HUES6 (cell line): ENCODE measurements at regions not wholly inside any gene's neighbourhood (a gene's known extent, or its start where the extent isn't known, plus 50 kb on each side); places are given as distances from the start of the nearest gene placed in this dataset.

Experiments used
- H3K27ac ChIP-seq: 2 replicates; pipeline ENCODE4 v1.7.0; 2013; ENCODE audit warnings: low read depth, mild to moderate bottlenecking, low read length, inconsistent platforms
- H3K27me3 ChIP-seq: 2 replicates; pipeline ENCODE4 v1.6.1; 2013; ENCODE audit warnings: low read length; ENCODE audit not compliant: control insufficient read depth, insufficient read depth
- H3K36me3 ChIP-seq: 2 replicates; pipeline ENCODE4 v1.6.1; 2013; ENCODE audit warnings: low read length; ENCODE audit not compliant: control insufficient read depth, insufficient read depth
- H3K4me1 ChIP-seq: 2 replicates; pipeline ENCODE4 v1.6.1; 2013; ENCODE audit warnings: low read length; ENCODE audit not compliant: control insufficient read depth, insufficient read depth
- H3K4me3 ChIP-seq: 2 replicates; pipeline ENCODE4 v1.5.1; 2013; ENCODE audit warnings: low read depth, low read length
- H3K9ac ChIP-seq: one replicate; pipeline ENCODE4 v1.6.1; 2013; ENCODE audit warnings: mild to moderate bottlenecking, low read length
- H3K9me3 ChIP-seq: 2 replicates; pipeline ENCODE4 v1.6.1; 2013; ENCODE audit warnings: low read depth, low read length; ENCODE audit not compliant: control insufficient read depth, insufficient read depth

DNA sequence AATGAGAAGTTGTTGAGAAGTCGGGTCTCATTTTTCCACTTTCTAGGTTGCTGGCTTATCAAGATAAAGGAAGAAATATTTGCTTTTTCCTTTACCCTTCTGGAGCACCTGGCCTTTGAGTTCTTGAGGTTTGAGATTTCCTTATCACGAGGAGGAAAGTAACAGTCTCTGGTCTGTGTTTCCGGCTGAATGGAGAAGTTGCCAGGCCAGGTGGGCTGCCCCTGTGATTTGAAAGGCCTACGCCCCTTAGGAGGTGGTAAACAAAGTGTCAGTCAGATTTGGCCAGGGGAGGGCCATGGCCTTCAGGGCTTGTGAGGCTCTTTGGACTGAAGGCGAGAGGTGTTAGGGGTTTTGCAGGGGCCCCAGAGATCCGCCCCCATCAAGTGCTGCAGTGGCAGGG, 156.7 kb upstream of the HAAO start:
- Histone ChIP-seq H3K27me3 (no peaks in the 10 kb centered on the region), H3K36me3 (no peaks in the 10 kb centered on the region), H3K9ac (no peak overlapping the region), H3K27ac (no peak overlapping the region), H3K4me3 (no peak overlapping the region), H3K4me1 (peaks cover 10% of the 10 kb centered on the region; the same call in 1 of the 2 replicates), H3K9me3 (no peaks in the 10 kb centered on the region)

DNA sequence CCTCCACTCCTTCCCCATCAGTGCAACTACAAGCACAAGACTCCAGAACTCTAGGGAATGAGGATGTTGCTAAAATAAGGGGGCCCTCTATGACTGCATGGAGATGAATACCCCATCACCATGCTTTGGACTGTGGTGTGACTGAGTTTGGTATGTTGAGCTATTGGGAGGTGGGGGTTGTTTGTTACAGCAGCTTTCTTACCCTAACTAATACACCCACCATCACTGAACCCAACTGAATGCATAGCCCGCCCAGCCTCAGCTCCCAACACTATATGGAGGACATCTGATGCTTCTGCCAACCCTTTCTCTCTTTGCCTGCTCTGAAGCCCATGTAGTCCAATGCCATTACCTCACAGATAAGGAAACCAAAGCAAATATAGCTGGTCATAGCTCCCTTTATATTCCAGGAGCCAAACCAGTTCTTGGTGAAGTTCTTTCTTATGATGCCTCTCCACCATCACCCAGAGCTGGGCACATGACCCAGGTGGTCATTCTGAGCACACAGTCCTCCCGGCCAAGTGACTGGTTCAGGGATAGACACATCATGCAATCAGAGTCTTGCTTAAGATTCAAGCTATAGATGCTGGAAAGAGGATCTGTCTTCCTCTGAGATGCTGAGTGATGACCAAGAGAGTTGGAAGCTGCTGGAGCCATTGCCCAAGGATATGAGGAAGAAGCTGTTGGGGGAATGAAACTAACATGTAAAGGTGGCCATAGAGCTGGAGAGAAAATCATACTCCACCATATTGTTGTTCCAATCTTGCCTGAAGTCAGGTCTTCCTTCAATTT, 155.6 kb upstream of the HAAO start:
- Histone ChIP-seq H3K4me3 (no peak overlapping the region), H3K27ac (no peak overlapping the region), H3K27me3 (no peaks in the 10 kb centered on the region), H3K9me3 (no peaks in the 10 kb centered on the region), H3K4me1 (peaks cover 7% of the 10 kb centered on the region; the same call in 1 of the 2 replicates), H3K9ac (no peak overlapping the region), H3K36me3 (no peaks in the 10 kb centered on the region)

DNA sequence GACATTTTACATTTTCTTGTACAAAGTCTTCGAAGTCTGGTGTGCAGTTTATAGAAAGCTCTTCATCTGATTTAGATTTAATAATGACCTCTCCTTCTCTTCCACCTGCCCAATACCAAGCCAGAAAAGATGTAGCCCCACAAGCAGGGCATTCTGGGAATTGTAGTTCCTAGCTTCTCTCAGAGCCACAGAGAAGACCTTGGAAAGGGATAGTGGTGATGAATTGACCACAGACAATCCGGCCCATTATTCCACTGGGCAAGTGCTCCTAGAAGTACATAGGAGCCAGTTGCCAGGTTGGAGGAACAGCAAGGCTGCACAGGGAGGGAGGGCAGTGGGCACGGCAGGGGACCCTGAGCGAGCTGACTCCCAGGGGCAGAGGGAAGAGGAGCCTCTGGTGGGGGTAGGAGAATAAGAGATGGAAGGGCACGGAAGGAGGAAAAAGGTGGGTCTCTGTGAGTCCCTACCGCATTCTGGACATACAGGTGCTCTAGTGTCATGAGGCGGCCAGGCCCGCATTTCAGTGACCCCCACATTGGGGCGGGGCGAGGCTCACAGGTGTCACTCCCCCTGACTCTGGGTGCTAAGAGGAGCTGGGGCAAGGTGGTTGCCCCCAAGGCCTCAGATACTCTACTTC, 152.5 kb upstream of the HAAO start:
- no peak overlapping the region for H3K9ac ChIP-seq
- no peak overlapping the region for H3K4me3 ChIP-seq
- 0 out of 2 replicates have a peak, but pooled peaks cover 2% of the 10 kb centered on the region for H3K4me1 ChIP-seq
- H3K27ac ChIP-seq, result no peak overlapping the region
- H3K36me3 ChIP-seq, result no peaks in the 10 kb centered on the region
- H3K27me3 ChIP-seq, result no peaks in the 10 kb centered on the region
- H3K9me3 ChIP-seq, result no peaks in the 10 kb centered on the region

DNA sequence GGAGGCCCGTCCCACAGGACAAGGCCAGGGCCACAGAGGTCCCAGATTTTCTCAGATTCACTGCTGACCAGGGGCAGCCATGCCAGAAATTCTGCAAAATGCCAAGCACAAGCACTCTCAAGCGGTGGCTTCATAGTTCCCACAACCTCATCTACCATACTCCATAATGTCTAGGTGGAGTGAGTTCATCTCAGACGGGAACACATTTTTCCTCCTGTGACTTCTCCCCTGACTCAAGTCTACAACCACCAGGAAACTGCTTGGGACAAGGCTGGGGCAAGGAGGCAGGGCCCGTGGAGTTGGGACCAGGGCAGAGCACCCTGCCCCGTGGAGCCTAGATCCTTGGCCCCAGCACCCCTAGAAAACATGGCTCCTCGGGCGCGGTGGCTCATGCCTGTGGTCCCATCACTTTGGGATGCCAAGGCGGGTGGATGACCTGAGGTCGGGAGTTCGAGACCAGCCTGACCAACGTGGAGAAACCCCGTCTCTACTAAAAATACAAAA, 150.7 kb upstream of the HAAO start:
- H3K9me3 ChIP-seq, result no peaks in the 10 kb centered on the region
- 0 out of 2 replicates have a peak, but pooled peaks cover 2% of the 10 kb centered on the region for H3K4me1 ChIP-seq
- no peak overlapping the region for H3K4me3 ChIP-seq
- no peaks in the 10 kb centered on the region for H3K27me3 ChIP-seq
- no peak overlapping the region for H3K9ac ChIP-seq
- no peaks in the 10 kb centered on the region for H3K36me3 ChIP-seq
- H3K27ac ChIP-seq, result no peak overlapping the region

DNA sequence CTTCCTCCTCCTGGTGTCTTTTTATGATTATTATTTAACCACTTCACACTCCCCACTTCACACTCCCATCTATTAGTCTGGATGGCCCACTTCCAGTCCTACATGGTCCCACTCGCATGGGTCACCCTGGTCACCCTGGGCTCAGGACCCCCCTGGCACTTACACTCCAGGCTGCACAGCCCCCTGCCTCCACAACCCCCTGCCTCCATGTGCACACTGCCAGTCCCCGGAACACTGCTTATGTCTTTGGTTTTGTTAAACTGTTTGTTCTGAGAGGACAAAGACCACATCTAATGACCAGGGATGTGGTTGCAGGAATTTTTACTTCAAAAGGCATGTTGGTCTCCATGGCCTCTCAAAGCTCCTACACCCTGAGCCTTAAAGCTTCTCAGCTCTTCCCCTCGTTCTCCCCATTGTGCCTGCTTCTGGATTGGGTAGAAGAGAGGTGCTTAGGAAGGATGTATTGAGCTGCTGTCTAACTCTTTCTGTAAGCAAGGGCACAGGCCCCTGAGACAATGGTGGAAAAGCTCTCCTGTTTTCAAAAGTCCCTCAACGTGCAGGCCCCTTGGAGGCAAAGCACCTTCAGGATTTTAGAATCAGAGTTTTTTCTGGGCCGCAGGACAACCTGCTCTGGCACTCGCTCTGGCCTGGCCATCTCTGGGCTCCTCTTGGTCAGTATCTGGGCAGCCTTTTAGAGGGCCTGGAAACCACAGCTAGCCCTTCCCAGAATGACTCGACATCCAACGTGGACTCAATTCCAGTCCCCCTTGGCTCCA, 150.0 kb upstream of the HAAO start:
- H3K4me1 ChIP-seq, result peaks cover 2% of the 10 kb centered on the region; the same call in 1 of the 2 replicates
- no peaks in the 10 kb centered on the region for H3K36me3 ChIP-seq
- H3K9ac ChIP-seq, result no peak overlapping the region
- H3K9me3 ChIP-seq, result no peaks in the 10 kb centered on the region
- H3K27me3 ChIP-seq, result no peaks in the 10 kb centered on the region
- H3K27ac ChIP-seq, result no peak overlapping the region
- no peak overlapping the region for H3K4me3 ChIP-seq

DNA sequence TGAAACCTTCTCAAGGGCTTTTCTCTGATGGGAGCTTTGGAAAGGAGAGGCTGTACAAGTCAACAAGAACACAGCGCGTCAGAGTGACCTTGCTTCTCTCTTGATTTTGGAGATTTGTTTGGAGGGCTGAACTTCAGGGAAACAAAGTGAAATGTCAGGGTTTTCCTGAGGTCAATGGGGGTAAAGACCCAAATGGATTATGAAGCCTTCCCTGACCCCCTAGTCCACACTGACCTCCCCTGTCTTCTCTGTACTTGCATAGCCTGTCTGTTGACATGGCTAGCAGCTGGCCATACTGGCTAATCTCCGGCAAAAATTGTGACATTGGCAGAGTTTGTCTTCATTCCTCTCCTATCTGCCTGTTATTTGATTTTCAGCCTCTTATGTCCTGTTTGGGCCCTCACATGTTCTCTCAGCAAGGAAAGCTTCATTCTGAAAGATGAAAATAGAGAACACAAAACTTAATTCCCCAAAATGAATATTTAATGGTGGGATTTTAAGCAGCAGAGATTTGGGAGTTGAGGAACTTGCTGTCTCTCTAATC, 149.3 kb upstream of the HAAO start:
- H3K36me3 ChIP-seq, result no peaks in the 10 kb centered on the region
- no peak overlapping the region for H3K27ac ChIP-seq
- no peaks in the 10 kb centered on the region for H3K27me3 ChIP-seq
- peaks cover 8% of the 10 kb centered on the region; the same call in 1 of the 2 replicates for H3K4me1 ChIP-seq
- no peak overlapping the region for H3K4me3 ChIP-seq
- no peak overlapping the region for H3K9ac ChIP-seq
- no peaks in the 10 kb centered on the region for H3K9me3 ChIP-seq

DNA sequence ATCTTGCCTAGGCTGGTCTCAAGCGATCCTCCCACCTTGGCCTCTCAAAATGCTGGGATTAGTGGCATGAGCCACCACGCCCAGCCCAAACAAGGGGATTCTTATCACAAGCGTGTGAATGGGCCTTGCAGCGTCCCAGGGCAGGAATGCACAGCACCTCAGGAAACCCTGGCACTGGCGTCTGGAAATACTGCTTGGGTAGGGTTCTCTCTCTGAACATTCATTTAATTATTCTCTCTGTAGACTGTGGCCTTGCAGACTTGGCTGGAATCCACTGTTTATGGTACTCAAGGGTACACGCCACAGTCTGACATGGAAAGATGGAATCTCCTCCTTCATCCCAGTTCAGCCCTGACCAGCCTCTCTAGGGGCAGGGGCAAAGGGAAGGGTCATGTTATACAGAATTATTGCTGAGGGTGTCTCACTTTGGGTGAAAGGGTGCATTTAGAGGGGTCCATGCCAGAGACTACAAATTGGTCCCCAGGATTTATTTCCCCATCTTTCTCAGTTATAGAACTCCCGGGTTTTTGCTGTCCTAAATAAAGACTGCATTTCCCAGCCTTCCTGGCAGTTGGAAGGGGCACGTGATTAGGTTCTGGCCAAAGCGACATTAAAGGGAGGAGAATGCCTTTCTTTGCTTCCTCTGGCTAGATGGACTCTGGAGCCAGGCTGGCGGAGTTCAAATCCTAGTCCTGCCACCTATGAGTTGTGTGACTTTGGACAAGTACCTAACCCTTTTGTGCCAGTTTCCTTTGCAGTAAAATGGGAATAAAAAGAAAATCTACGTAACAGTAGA, 147.2 kb upstream of the HAAO start:
- no peak overlapping the region for H3K9ac ChIP-seq
- no peaks in the 10 kb centered on the region for H3K9me3 ChIP-seq
- H3K27me3 ChIP-seq, result no peaks in the 10 kb centered on the region
- no peaks in the 10 kb centered on the region for H3K36me3 ChIP-seq
- H3K27ac ChIP-seq, result no peak overlapping the region
- H3K4me3 ChIP-seq, result no peak overlapping the region
- H3K4me1 ChIP-seq, result peaks cover 6% of the 10 kb centered on the region; the same call in 1 of the 2 replicates

DNA sequence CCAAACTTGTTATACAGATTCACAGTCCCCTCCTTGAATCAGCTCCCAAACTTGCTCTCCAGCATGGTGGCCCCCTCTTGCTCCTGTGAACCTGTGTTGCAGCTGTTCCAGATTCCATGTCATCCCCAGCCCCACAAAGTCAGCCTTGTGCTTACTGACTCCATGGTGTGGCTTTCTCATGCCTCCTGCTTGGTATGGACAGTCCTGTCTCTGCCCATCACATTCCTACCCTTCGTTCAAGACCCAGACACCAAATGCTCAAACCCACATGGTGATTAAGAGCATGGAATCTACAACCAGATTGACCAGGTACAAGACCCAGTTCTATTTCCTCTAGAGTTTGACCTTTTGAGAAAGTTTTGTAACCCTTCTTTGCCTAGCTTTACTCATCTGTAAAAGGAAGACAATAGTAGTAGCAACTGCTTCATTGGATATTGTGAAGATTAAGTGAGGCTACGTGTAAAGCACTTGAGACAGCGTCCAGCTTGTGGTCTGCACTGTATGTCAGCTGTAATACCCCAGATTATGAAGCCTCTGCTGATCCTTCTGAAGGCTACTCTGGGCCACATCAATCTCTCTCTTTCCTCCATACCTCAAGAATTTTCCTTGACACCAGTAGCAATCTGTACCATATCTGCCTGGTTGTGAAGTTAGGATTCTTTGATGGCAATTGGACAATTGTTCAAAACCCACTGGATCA, 146.4 kb upstream of the HAAO start:
- Histone ChIP-seq H3K27ac (no peak overlapping the region), H3K4me1 (peaks cover 6% of the 10 kb centered on the region; the same call in 1 of the 2 replicates), H3K9me3 (no peaks in the 10 kb centered on the region), H3K36me3 (no peaks in the 10 kb centered on the region), H3K4me3 (no peak overlapping the region), H3K9ac (no peak overlapping the region), H3K27me3 (no peaks in the 10 kb centered on the region)

DNA sequence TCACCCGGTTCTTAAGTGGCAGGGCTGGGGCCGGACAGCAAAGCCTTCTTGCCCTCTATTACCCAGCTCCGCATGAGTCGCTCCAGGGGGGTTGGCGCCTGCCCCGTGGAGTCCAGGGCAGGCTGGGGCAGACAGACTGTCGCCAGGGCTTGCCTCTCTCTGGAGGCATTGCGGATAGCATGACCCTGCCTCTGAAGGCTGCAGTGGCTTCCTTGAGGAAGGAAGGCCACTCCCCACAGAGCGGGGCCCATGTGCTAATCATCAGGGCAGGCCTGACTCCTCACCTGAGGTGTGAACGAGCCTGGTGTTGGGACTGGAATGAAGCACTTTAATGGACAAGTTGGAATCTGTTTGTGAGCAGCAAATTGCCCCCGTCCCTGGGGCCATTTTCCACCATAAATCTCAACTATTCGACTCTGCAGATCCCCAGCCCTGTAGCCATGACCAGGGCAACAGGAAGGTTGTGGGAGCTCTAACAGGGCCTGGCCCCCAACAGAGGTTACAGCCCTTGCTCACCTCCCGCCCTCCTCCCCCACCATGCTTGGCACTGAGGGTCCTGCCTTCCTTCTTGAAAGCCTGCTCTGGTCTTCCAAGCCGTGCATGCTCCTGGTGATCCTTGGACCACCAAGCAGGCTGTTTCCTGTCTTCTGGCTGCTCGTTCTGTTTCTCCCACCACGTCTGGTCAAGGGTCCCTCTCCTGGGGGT, 144.9 kb upstream of the HAAO start:
- Histone ChIP-seq H3K4me3 (no peak overlapping the region), H3K27ac (no peak overlapping the region), H3K4me1 (peaks cover 6% of the 10 kb centered on the region; the same call in 1 of the 2 replicates), H3K27me3 (no peaks in the 10 kb centered on the region), H3K9me3 (no peaks in the 10 kb centered on the region), H3K9ac (peak overlapping the region; percentile 37), H3K36me3 (no peaks in the 10 kb centered on the region)
